ENCODE measurements at regions not wholly inside any gene's neighbourhood (a gene's known extent, or its start where the extent isn't known, plus 50 kb on each side); places are given as distances from the start of the nearest gene placed in this dataset.

- no peak overlapping the region for H3K4me3 ChIP-seq
- no peak for TF ChIP-seq POLR2A (IDR thresholded peaks at IDR 0.05)
- TF ChIP-seq EP300 (IDR thresholded peaks at IDR 0.05) = no peak
- TF ChIP-seq CTCF (IDR thresholded peaks at IDR 0.05) = no peak
- TF ChIP-seq POLR2AphosphoS5 (IDR thresholded peaks at IDR 0.05) = no peak
- no peak overlapping the region for H3K27ac ChIP-seq
- no peaks in the 10 kb centered on the region for H3K9me3 ChIP-seq
- no peaks in the 10 kb centered on the region for H3K27me3 ChIP-seq
- ATAC-seq (ENCODE audit: low FRiP score in 2 of 2) (no peak), DNase-seq (no peak)
- no peaks in the 10 kb centered on the region for H3K4me1 ChIP-seq
- no peaks in the 10 kb centered on the region for H3K36me3 ChIP-seq
- WGBS, 2 donors = 88 to 95% methylated on average over 4 of the region's 4 CpGs
Measured at GRCh38 chr10:78281627-78282026, 248.0 kb downstream of the RPS24 start.

GRCh38 chr10:78283069-78283682 is 249.5 kb downstream of the RPS24 start:
- no peak overlapping the region for H3K27ac ChIP-seq
- TF ChIP-seq POLR2AphosphoS5 (IDR thresholded peaks at IDR 0.05) (no peak), POLR2A (IDR thresholded peaks at IDR 0.05) (no peak), CTCF (IDR thresholded peaks at IDR 0.05) (no peak), EP300 (IDR thresholded peaks at IDR 0.05) (no peak)
- WGBS, 2 donors = 86 to 92% methylated on average over 2 to 3 of the region's 3 CpGs
- DNase-seq = no peak
- no peaks in the 10 kb centered on the region for H3K4me1 ChIP-seq
- no peak overlapping the region for H3K4me3 ChIP-seq
- H3K27me3 ChIP-seq = no peaks in the 10 kb centered on the region
- ATAC-seq (ENCODE audit: low FRiP score in 2 of 2) = no peak
- H3K36me3 ChIP-seq = no peaks in the 10 kb centered on the region
- H3K9me3 ChIP-seq = no peaks in the 10 kb centered on the region

- no peaks in the 10 kb centered on the region for H3K36me3 ChIP-seq
- H3K9me3 ChIP-seq = no peaks in the 10 kb centered on the region
- ATAC-seq (ENCODE audit: low FRiP score in 2 of 2) = no peak
- no peak for TF ChIP-seq POLR2AphosphoS5 (IDR thresholded peaks at IDR 0.05)
- no peak for TF ChIP-seq POLR2A (IDR thresholded peaks at IDR 0.05)
- no peak for TF ChIP-seq EP300 (IDR thresholded peaks at IDR 0.05)
- no peak for TF ChIP-seq CTCF (IDR thresholded peaks at IDR 0.05)
- no peaks in the 10 kb centered on the region for H3K4me1 ChIP-seq
- H3K4me3 ChIP-seq = no peak overlapping the region
- no peaks in the 10 kb centered on the region for H3K27me3 ChIP-seq
- WGBS, 2 donors = 83 to 88% methylated on average over 4 of the region's 4 CpGs
- DNase-seq = no peak
- no peak overlapping the region for H3K27ac ChIP-seq
Measured at GRCh38 chr10:78284381-78284780, 250.7 kb downstream of the RPS24 start.

- 78 to 85% methylated on average over 5 of the region's 5 CpGs for WGBS, 2 donors
- no peak overlapping the region for H3K27ac ChIP-seq
- ATAC-seq (ENCODE audit: low FRiP score in 2 of 2) = no peak
- no peak overlapping the region for H3K4me3 ChIP-seq
- no peak for DNase-seq
- H3K36me3 ChIP-seq = no peaks in the 10 kb centered on the region
- no peaks in the 10 kb centered on the region for H3K4me1 ChIP-seq
- no peaks in the 10 kb centered on the region for H3K27me3 ChIP-seq
- no peaks in the 10 kb centered on the region for H3K9me3 ChIP-seq
- TF ChIP-seq POLR2AphosphoS5 (IDR thresholded peaks at IDR 0.05) (no peak), POLR2A (IDR thresholded peaks at IDR 0.05) (no peak), CTCF (IDR thresholded peaks at IDR 0.05) (no peak), EP300 (IDR thresholded peaks at IDR 0.05) (no peak)
Measured at GRCh38 chr10:78285226-78285625, 251.6 kb downstream of the RPS24 start.

GRCh38 chr10:78286186-78286585 is 252.5 kb downstream of the RPS24 start:
- DNase-seq (peak in 1 of 2 donors; percentile 21), ATAC-seq (ENCODE audit: low FRiP score in 2 of 2) (no peak)
- 79 to 80% methylated on average over 1 of the region's 1 CpG for WGBS, 2 donors
- Histone ChIP-seq H3K27me3 (no peaks in the 10 kb centered on the region), H3K27ac (no peak overlapping the region), H3K4me3 (no peak overlapping the region), H3K4me1 (no peaks in the 10 kb centered on the region), H3K9me3 (no peaks in the 10 kb centered on the region), H3K36me3 (no peaks in the 10 kb centered on the region)
- TF ChIP-seq POLR2AphosphoS5 (IDR thresholded peaks at IDR 0.05) (no peak), POLR2A (IDR thresholded peaks at IDR 0.05) (no peak), CTCF (IDR thresholded peaks at IDR 0.05) (no peak), EP300 (IDR thresholded peaks at IDR 0.05) (no peak)
